ENCODE measurements at regions not wholly inside any gene's neighbourhood (a gene's known extent, or its start where the extent isn't known, plus 50 kb on each side); places are given as distances from the start of the nearest gene placed in this dataset.

DNA sequence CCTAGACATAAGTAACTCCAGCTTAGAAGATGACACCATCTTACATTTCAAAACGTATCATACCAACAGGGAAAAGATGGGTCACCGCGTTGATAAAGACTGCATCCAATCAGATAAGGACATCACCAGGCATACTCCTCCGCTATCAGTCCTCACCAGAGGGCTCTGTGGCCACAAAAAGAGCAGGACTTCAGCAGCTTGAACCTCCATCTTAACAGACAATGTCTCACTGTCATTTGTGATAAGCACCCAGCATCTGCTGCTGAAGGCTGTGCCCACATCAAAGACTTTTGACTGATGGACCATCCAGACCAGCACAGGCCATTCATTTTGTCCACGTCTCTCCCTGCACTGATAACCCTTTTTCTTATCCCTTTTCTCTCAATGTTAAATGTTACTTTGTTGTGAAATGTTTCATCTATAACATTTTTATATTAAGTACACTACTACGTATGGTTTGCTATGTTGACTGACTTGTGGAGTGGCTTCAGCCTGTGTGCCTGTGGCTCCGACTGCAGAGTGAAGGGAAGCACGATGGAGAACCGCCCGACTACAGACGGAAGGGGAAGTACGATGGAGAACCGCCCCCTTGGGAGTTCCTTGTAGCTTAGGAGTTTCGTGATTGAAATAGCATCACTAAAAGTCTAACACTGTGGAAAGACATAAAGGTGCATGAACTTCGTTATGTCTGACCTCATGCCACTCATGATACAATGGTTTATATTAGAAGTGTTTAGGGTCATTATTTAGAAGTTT lies 595.4 kb upstream of the AGA start:
- no peak for DNase-seq (ENCODE audit: low read depth)

DNA sequence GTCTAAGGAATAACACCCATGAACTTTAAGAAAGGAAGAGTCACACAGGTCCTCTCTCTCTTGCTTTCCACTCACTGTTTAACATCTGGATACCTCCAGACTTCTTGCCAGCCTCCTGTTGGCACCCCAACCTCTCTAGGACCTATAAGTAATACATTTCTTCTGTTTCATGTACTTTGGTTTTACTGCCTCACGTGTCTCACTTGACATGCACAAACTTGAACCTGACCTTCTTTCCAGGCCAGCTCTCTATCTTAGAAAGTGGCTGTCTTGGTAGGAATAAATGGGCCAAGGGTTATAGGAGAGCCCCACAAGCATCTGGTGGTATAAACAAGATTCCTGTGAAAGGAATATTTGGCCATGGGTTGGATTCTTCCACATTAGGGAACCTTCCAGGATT lies 614.8 kb upstream of the AGA start:
- no peak for DNase-seq (ENCODE audit: low read depth)

DNA sequence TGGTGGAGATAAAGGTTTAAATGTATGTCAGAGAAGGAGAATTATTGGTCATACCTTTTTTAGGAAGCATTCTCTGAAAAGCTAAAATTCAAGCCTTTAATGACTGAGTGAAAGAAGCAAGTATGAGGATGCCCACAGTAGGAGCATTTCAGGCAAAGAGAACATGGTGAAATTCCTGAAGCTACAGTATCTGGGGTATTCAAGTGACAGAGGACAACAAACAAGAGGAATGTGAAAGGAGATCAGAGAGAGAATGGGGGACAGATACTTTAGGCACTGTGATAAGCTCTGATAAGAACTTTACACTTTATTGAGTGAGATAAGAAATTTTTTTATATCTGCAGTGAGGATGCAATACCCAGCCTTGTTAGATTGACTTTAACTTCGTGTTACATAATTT lies 621.3 kb upstream of the AGA start:
- DNase-seq (ENCODE audit: low read depth): no peak

DNA sequence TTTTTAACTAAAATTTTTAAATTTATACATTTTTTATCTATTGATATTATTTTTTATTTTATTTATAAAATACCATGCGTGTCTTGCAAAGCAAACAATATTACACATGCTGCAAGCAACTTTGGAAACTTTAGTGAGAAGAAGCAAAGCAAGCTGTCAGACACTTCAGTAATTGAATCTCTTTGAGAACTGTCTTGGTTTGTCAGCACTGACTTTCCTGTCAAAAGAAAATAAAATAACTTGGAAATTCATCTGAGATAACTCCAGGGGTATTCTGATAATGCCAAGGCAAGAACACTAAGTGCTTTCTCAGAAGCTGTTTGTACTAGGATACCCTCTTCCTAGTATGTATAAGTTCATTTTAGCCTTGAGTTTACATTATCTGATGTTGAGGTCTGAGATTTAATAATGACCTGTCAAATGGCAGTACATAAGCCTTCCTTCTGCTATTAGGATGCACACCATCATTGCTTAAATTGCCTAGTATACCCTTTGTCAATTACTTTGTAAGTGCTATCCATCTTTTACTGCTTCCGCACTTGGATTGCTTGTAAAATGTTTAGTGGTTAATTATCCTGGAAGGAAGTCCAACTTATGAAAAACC lies 624.2 kb upstream of the AGA start:
- DNase-seq (ENCODE audit: low read depth): no peak

DNA sequence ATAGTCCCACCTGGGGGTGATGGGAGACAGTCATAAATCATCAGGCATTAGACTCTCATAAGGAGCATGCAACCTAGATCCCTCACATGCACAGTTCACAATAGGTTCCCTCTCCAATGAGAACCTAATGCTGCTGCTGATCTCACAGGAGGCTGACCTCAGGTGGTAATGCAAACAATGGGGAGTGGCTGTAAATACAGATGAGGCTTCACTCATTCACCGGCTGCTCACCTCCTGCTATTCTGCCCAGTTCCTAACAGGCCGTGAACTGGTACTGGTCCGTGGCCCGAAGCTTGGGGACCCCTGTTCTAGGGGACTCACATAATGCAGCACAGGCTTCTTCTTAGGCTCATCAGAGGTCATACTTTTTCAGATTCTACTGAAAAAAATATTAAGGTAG lies 625.9 kb upstream of the AGA start:
- DNase-seq (ENCODE audit: low read depth): no peak

DNA sequence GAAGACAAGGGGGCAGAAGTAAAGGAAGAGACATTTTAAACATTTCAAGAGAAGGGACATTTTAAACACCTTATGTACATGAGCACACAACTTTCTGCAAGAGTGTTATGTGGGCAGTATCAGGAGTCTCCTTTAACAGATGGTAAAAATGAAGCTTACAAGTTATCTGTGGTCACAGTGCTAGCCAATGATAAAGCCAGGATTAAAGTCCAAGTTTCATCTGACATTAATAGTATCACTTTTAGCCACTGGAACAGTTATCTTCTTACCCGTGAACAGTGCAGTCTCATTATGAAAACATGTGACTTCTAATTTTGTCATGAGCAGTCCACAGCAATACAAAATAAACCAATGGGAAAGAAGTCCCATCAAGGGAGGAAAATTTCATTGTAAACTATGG lies 627.9 kb upstream of the AGA start:
- no peak for DNase-seq (ENCODE audit: low read depth)

DNA sequence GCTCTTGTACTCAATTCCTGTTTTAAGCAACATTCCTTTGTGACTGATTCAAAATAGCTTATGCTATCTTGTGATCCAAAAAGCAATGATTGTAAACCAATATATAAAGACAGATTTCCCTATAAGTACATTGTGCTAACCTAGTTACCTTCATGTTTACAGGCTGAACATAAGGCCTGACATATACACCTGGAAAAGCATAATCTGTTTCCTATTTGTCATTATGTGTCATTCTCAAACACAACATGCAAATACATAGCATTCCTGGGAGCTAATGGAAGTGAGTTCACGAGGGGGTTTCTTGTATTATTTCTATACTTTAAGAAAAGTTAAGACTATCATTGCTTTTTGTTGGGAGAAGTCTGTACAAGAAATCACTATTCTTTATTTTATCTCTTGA lies 638.1 kb upstream of the AGA start:
- DNase-seq (ENCODE audit: low read depth): no peak

DNA sequence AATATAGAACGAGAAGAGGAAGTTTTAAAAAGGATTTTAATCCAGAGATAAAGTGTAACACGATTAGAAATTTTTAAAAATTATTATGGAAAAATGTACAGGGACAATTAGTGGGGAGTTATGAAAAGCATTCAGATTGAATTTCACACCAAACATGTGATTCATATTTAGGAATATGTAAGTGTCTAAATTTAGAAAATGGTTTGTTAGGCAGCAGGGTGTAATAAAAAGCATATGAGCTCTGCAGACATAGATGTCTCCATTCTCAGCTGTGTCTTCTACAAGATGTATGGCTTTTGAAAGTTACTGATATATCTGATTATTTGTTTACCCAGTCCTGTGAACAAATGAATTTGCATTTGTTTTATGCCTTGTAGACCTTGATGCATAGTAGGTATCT lies 638.9 kb upstream of the AGA start:
- DNase-seq (ENCODE audit: low read depth): no peak

DNA sequence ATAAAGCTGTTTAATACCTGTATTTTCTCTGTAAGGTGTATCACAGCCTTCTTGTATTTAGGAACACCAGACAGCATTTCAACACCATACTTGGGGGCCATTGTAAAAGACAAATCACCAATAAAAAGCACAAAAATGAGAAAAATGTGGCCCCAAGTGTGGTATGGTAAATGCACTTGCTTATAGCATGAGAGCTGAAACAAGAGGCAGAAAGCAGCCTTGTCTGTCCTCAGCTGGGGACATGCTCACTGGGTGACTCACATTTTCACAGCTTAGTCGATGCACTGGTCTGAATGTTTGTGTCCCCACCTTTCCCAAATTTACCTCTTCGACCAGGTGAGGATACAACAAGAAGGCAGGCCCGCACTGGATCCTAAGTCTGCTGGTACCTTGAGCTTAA lies 639.7 kb upstream of the AGA start:
- no peak for DNase-seq (ENCODE audit: low read depth)

DNA sequence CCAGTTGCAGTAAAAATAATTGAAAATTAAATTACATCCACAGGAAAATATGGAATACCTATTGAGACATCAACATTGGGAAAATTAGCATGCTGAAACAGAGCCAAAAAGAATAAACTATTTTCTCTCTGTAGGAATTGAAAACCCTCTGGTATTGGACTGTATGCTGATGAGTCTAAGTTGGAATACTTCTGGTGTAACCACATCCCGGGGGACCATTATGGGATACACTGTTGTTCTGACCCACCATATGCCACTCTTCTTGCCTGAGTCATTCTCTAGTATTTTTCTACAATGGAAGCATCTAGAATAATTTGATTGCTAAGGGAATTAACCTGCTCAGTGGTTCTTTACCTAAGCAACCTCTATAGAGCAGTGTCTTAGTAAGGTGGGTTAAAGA lies 640.7 kb upstream of the AGA start:
- DNase-seq (ENCODE audit: low read depth): no peak

DNA sequence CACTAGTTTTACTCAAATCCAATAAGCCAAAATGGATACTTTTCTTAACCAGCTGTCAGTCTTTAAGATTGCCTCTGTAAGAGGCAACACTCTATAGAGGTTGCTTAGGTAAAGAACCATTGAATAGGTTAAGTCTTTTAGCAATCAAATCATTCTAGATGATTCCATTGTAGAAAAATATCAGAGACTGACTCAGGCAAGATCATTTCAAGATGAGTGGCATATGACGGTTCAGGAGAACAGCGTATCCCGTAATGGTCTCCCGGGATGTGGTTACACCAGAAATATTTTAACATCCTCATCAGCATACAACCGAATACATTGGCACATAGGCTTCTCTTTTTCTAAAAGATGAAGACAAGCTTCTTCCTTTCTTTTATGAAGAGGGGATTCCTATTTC lies 641.7 kb upstream of the AGA start:
- no peak for DNase-seq (ENCODE audit: low read depth)

DNA sequence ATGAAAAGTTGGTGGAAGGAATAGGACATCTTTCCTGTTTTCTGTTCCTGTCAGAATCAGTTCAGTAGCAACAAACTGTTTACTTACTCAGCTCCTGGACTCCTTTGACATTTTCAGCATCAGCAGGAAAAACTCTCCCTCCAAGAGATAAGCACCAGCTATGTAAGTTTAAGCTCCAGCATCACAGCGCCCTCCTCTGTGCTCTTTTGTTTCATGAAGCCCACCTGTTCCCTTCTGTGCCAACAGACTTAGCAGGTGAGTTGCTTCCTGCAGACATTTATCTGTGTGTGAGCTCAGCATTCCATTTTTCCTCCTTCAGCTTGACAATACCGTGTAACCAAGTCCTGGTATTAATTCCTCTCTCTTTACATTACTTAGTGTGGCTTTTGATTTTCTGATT lies 644.1 kb upstream of the AGA start:
- DNase-seq (ENCODE audit: low read depth): no peak

DNA sequence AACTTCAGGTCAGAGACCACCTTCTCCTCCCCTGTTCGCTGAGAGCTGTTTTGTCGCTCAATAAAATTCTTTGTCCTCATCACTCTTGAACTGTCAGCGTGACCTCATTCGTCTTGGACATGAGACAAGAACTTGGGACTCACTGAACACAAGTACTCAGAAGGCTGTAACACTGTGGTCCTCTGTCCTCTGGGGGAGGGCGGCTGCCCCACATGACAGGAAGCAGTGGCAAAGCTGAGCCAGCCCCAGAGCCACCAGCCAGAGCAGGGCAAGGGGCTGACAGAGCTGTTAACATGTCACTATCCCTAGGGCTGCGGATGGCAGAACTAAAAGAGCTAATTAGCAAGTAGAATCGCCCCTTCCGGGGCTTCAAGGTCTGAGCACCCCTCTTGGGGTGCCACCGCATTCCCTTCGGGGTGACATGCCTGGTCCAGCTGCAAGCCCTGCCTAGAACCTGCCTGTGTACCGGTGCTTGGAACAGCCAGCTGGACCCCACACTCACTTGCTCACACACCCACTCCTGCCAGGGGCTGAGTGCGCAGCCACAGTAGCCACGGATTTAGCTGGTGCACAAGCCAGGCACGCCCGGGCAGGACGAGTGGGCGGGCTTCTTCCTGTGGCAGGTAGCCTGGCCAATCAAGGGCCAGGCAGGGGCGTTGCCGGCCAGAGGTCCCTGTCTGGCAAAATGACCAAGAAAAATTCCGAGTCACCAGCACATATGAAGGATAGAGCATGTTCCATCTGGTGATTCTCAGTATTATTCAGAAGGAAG lies 648.6 kb upstream of the AGA start:
- no peak for DNase-seq (ENCODE audit: low read depth)

DNA sequence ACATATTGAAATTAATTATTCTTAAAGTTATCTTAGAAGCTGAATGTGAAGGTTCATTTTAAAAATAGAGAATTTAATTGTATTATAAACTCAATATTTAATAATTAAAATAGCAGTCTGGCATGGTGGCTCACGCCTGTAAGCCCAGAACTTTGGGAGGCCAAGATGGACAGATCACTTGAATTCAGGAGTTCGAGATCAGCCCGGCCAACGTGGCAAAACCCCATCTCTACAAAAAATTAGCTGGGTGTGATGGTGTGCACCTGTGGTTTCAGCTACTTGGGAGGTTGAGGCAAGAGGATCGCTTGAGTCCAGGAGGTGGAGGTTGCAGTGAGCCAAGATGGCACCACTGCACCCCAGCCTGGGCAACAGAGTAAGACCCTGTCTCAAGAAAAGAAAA lies 659.9 kb upstream of the AGA start:
- DNase-seq (ENCODE audit: low read depth): no peak

DNA sequence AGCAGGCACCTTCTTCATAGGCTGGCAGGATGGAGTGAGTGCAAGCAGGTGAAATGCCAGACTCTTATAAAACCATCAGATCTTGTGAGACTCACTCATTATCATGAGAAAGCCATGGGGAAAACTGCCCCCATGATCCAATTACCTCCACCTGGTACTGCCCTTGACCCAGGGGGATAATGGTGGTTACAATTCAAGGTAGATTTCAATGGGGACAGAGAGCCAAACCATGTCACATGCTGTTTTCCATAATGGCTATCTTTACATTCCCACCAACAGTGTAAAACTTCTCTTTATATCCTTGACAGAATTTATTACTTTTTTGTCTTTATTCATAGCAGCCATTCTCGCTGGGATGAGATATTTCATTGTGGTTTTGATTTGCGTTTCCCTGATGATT lies 663.0 kb upstream of the AGA start:
- DNase-seq (ENCODE audit: low read depth): no peak

DNA sequence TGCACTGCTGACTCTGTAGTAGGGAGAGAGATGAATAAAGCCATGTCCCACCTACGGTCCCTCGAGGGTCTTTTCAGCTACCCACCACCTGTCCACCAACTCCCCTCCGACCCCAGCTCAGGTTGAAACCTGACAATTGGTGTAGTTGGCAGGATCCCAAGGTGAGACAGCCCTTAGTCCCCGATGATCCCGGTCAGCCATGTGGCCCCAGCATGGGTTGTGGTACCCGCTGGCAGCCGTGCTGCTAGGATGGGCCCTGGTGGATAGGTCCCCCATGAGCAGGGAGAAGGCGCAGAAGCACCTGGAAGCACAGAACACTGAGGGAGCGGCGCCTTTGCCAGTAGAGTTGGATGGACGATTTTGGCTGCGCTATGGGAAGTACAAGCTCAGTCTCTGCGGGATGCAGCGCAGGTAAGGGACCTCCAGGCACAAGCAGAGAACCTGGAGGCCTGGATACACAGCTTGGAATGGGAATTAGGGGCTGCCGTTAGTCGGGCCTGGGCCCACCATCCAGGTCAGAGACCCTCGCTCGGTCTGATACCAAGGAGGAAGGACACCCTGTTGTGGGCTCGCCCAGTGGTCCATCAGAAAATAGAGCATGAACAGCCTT lies 694.6 kb upstream of the AGA start:
- DNase-seq (ENCODE audit: low read depth): no peak

DNA sequence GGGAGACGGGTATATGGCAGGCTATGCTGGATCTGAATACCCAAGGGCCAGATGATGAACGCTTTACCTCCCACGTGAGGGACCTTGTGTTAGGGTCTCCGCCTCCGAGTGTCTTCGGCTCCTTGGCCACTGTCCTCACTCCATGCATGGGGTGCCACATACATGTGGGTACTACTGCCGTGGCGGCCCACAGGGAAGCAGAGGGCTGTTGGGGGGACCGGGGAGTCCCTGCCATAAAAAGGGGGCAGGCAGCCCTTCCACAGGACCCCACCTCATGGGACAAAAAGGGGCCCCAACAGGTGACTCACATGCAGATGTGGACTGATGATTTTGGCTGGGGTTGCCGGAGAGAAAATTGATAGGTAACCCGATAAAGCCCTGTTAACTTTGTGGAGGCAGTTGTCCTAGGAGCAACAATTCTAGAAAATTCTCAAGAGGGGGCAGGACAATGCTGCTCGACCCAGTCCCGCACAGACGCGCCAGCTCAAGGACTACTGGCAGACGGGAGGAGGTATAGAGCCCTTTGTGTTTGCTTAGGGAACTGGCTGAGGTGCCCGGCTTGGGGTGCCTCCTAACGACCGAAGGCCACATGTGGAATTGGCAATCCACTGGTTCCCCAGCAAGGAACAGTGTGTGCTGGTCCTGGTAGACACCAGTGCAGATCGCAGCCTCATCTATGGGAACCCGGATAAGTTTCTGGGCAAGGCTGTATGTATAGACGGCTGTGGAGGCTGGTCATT lies 695.7 kb upstream of the AGA start:
- DNase-seq (ENCODE audit: low read depth): no peak

DNA sequence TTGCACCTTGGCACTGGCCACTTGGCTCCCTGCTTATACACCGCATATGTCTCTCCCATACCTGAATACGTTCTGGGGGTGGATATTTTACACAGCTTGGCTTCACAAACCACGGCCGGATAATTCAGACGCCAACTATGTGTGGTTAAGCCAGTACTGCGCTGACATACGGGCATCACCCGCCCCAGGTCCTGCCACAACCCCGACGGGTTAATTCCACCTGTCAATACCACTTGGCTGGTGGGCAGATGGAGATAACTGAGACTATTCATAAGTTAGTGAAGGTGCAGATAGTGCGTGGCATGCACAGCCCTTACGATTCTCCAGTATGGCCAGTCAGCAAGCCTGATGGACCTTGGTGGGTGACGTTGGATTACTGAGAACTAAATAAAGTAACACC lies 696.3 kb upstream of the AGA start:
- no peak for DNase-seq (ENCODE audit: low read depth)

DNA sequence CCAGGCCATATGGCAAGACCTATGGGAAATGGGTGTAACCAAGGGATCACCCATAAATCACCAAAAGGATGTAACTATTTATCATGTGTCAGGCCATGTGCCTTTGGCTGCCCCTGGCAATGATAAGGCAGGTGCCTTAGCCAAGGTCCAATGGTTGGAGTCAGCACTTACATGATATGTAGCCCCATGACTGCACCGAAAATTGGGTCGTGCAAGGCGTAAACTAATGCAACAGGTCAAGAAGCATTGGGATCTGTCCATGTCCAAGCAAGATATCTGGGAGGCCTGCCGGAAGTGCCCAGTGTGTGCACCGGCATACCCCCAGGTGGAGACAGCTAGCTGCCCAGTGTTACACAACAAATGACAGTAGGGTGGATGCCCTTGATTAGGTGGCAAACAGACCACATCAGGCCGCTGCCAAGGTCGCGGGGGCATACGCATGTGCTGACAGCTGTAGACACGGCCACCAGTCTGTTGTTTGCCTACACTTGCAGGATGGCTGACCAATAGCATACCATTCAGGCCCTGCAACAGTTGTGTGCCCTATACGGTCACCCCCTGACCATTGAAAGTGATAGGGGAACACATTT lies 698.2 kb upstream of the AGA start:
- no peak for DNase-seq (ENCODE audit: low read depth)

DNA sequence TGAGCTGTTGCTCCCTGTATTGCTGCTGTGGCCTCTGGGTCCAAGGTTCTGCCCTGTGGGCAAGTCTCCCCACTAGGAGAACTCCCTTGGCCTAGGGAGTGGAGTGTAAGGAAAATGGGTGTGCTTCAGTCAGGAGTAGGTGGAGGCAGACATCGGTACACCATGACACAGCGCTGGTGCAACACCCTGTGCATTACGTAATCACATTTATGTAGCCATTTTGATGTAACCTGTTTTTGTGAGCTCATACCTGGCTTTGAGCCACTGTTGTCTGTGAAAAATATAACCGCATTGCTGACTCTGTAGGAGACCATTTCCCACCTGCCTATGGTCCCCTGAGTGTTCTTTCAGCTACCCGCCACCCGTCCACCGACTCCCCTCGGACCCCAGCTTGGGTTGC lies 700.5 kb upstream of the AGA start:
- no peak for DNase-seq (ENCODE audit: low read depth)

DNA sequence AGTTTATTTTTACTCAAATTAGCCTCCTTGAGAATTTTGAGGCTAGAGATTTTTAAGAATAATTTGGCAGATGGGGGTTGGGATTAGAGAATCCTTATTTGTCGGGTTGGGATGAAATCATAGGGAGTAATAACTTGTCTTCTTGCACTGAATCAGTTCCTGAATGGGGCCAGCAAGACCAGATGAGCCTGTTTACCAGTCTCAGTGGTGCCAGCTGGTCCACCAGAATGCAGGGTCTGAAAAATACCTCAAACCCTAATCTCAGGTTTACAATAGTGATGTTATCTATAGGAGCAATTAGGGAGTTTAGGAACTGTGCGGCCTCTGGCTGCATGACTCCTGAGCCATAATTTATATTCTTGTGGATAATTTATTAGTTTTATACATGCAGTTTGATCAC lies 705.9 kb upstream of the AGA start:
- DNase-seq (ENCODE audit: low read depth): no peak
